GM12878 (cell line): ENCODE measurements at regions not wholly inside any gene's neighbourhood (a gene's known extent, or its start where the extent isn't known, plus 50 kb on each side); places are given as distances from the start of the nearest gene placed in this dataset.

ENCODE experiments used
- ESRRA ChIP-seq: IDR thresholded peaks from 2 replicates; pipeline ENCODE4 v1.6.1; 2012; ENCODE audit warnings: mild to moderate bottlenecking, low read length, improper control_type of control experiment
- FOXM1 ChIP-seq: IDR thresholded peaks from 2 replicates; pipeline ENCODE4 v1.6.1; 2012; ENCODE audit warnings: low read depth, mild to moderate bottlenecking, inconsistent platforms, low read length, moderate library complexity
- NFYB ChIP-seq: IDR thresholded peaks from 2 replicates; pipeline ENCODE4 v1.6.1; 2011; ENCODE audit warnings: low read depth, mild to moderate bottlenecking, low read length, improper control_type of control experiment, moderate library complexity; ENCODE audit not compliant: insufficient read depth
- SUZ12 ChIP-seq: fragments of 200-600 bp; sonication (generic); IDR thresholded peaks from one replicate; pipeline ENCODE4 v1.6.1; 2018; ENCODE audit warnings: antibody characterized with exemption, mild to moderate bottlenecking; ENCODE audit not compliant: unreplicated experiment

DNA sequence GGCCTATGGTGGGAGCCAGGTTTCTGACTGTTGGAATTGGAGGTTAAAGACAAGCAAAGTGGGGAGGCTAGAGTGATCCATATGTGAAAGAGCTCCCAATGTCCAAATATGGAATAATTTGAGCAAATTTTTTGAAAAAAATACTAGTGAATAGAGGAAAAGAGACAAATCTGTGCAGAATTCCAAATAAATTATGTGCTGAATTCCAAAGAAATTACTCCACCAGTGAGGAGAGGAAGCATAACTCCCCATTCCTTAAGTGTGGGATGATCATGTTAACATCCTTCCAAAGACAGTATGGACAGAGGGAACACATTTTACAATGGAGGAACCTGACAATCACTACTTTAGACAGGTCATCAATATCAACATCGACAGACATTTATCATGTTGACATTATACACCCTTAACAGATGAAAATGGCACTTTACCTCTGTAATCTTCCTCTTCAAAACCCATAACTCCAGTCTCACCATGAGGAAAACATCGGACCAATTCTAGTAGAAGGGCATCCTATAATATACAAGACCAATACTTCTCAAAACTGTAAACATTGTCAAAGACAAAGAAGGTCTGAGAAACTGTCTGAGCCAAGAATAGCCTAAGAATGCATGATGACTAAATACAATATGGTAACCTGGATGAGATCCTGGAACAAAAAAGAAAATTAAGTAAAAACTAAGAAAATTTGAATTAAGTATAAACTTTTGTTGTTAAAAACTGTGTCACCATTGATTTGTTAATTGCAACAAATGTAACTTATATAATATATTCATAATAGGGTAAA lies 71.5 kb upstream of the RGS4 start:
- TF ChIP-seq NFYB (no peak), FOXM1 (no peak), SUZ12 (no peak), ESRRA (no peak)
